B cell (primary cell): ENCODE measurements at regions not wholly inside any gene's neighbourhood (a gene's known extent, or its start where the extent isn't known, plus 50 kb on each side); places are given as distances from the start of the nearest gene placed in this dataset.
A peak's percentile ranks its signal among the peaks of the same experiment; 100 is the strongest.

ENCODE experiments used
- ATAC-seq: fragments of 200-7000 bp; cut with Tn5 transposase; one replicate; pipeline ENCODE4 v1.10.0; 2021; ENCODE audit warnings: low read depth, mild to moderate bottlenecking, moderate number of reproducible peaks, moderate library complexity
- CTCF ChIA-PET: fragments of 350-600 bp; sonication (Branson Sonifier 250); formaldehyde crosslinking; loops from one replicate; lab custom pipeline; 2021; ENCODE audit warnings: antibody characterized with exemption, inconsistent platforms; lab: Charles Lee
- POLR2A ChIA-PET: fragments of 350-600 bp; sonication (Branson Sonifier 250); formaldehyde crosslinking; loops from one replicate; lab custom pipeline; 2021; ENCODE audit warnings: antibody characterized with exemption; lab: Charles Lee
- DNase-seq: peaks from one replicate; pipeline ENCODE4 v3.0.0; 2013
- H2AFZ ChIP-seq: 2 replicates; pipeline ENCODE4 v1.6.1; 2012; ENCODE audit warnings: mild to moderate bottlenecking, low read depth, low read length; ENCODE audit not compliant: insufficient read depth, poor library complexity, severe bottlenecking
- H3K27ac ChIP-seq, 2 donors: 1 replicate in 1 of 2; 2 replicates in 1 of 2; pipeline ENCODE4 v1.5.1; 2012 to 2013; ENCODE audit warnings: low read length in 2 of 2, mild to moderate bottlenecking in 2 of 2, moderate library complexity in 1 of 2
- H3K27me3 ChIP-seq, 4 experiments: fragments of 200-600 bp in 1 of 4; sonication (generic) in 1 of 4; replicated peaks in 1 of 4; 1 replicate in 2 of 4; 2 replicates in 2 of 4; pipeline versions ENCODE4 v1.6.1 to v1.7.0; 2013 to 2016; ENCODE audit warnings: low read length in 3 of 4, mild to moderate bottlenecking in 2 of 4, mixed read lengths in 1 of 4, moderate library complexity in 1 of 4; ENCODE audit not compliant: insufficient read depth in 4 of 4, control insufficient read depth in 3 of 4; ENCODE audit errors: control extremely low read depth in 1 of 4
- H3K36me3 ChIP-seq, 2 experiments: replicated peaks in 1 of 2; 1 replicate in 1 of 2; 2 replicates in 1 of 2; pipeline versions ENCODE4 v1.6.1 to v1.7.1; 2013; ENCODE audit warnings: low read length in 1 of 2; ENCODE audit not compliant: insufficient read depth in 2 of 2, control insufficient read depth in 1 of 2; ENCODE audit errors: control extremely low read depth in 1 of 2, extremely low read depth in 1 of 2
- H3K4me1 ChIP-seq, 2 donors: fragments of 200-600 bp in 1 of 2; sonication (generic) in 1 of 2; 1 replicate in 1 of 2; 2 replicates in 1 of 2; pipeline versions ENCODE4 v1.5.1 to v1.6.1; 2013 to 2017; ENCODE audit warnings: low read length in 2 of 2; ENCODE audit not compliant: control insufficient read depth in 2 of 2, insufficient read depth in 2 of 2
- H3K4me2 ChIP-seq: replicated peaks from 2 replicates; pipeline ENCODE3; 2012; ENCODE audit warnings: mild to moderate bottlenecking, low read depth, low read length; ENCODE audit not compliant: poor library complexity, severe bottlenecking
- H3K4me3 ChIP-seq, 5 experiments: fragments of 200-600 bp in 1 of 5; sonication (generic) in 1 of 5; 1 replicate in 3 of 5; 2 replicates in 2 of 5; pipeline versions ENCODE4 v1.5.1 to v1.7.0; 2011 to 2016; ENCODE audit warnings: low read length in 4 of 5, mild to moderate bottlenecking in 4 of 5, low read depth in 2 of 5, control low read depth in 1 of 5, moderate library complexity in 1 of 5; ENCODE audit not compliant: insufficient read depth in 1 of 5; ENCODE audit errors: control extremely low read depth in 1 of 5, extremely low read depth in 1 of 5
- H3K79me2 ChIP-seq: fragments of 200-600 bp; sonication (generic); one replicate; pipeline ENCODE4 v1.6.0; 2016; ENCODE audit warnings: low read length; ENCODE audit not compliant: control insufficient read depth, insufficient read depth
- H3K9ac ChIP-seq: fragments of 200-600 bp; sonication (generic); 2 replicates; pipeline ENCODE4 v1.6.1; 2017; ENCODE audit warnings: mild to moderate bottlenecking, low read length, moderate library complexity
- H3K9me3 ChIP-seq, 3 donors: one replicate each; pipeline versions ENCODE4 v1.6.1 to v1.7.1; 2013; ENCODE audit warnings: low read length in 2 of 3; ENCODE audit not compliant: control insufficient read depth in 2 of 3, insufficient read depth in 1 of 3; ENCODE audit errors: control extremely low read depth in 1 of 3
- H4K20me1 ChIP-seq: 2 replicates; pipeline ENCODE4 v1.6.0; 2012; ENCODE audit warnings: mild to moderate bottlenecking, low read length; ENCODE audit not compliant: insufficient read depth, control insufficient read depth, poor library complexity, severe bottlenecking
- H3K27ac Mint-ChIP-seq: one replicate; pipeline ENCODE4 v1.8.0; 2021; ENCODE audit warnings: mixed read lengths
- H3K27me3 Mint-ChIP-seq: one replicate; pipeline ENCODE4 v1.8.0; 2021; ENCODE audit warnings: mixed read lengths
- H3K4me1 Mint-ChIP-seq: one replicate; pipeline ENCODE4 v1.8.0; 2021; ENCODE audit warnings: mixed read lengths
- H3K4me3 Mint-ChIP-seq: one replicate; pipeline ENCODE4 v1.8.0; 2021; ENCODE audit warnings: mixed read lengths
- H3K9me3 Mint-ChIP-seq: one replicate; pipeline ENCODE4 v1.8.0; 2022; ENCODE audit warnings: mixed read lengths; ENCODE audit not compliant: insufficient read depth
- EZH2 ChIP-seq: IDR thresholded peaks from 2 replicates; pipeline ENCODE4 v1.6.1; 2012; ENCODE audit warnings: borderline replicate concordance, low read depth, mild to moderate bottlenecking, moderate library complexity, low read length; ENCODE audit not compliant: insufficient read depth, poor library complexity, severe bottlenecking
- WGBS: methylation state at CpG from one replicate; pipeline ENCODE4 v1.1.5; 2013; ENCODE audit warnings: missing lambda C conversion rate; ENCODE audit not compliant: insufficient coverage; 5-methylcytosine and 5-hydroxymethylcytosine counted together
- intact Hi-C: fragments of 100-400 bp; cut with micrococcal nuclease; formaldehyde crosslinking; loops from one replicate; pipeline ENCODE4 v1.10.0; 2022
- TF ChIP-seq, protein P1 (sequence below): fragments of 200-600 bp; IDR thresholded peaks from one replicate; pipeline ENCODE4 v1.8.0; 2022; ENCODE audit warnings: antibody characterized with exemption, mild to moderate bottlenecking

DNA sequence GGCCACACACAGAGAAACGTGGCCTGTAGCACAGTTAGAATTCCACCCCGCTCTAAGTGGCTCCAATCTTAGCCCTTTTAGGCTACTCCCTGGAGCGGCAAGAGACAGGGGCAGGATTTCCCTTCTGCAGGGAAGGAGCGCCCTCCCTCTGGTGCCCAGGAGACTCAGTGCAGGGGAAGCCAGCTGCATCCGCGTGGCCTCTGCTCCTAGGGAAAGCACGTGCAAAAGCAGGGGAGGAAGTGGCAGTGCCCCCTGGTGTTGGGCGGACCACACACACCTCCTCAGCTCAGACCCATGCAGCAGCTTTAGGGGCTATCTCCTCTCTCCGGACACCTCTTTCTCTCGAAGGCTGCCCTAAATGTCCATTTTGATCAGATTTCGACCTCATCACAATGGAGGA, 50.0 kb downstream of the SPRING1 start:
- peak; percentile 63 for DNase-seq
- peak overlapping the region; percentile 46 for H3K4me2 ChIP-seq
- H3K27me3 ChIP-seq, result peaks cover 0 to 8% (median 6%) of the 10 kb centered on the region in 4 experiments
- no peaks in the 10 kb centered on the region for H4K20me1 ChIP-seq
- no peak overlapping the region for H3K9ac ChIP-seq
- H3K27ac ChIP-seq, result no peak overlapping the region
- peak; percentile 85 for ATAC-seq
- H3K4me1 ChIP-seq, result peaks cover 11 to 16% of the 10 kb centered on the region in 2 donors
- ChIA-PET CTCF (interaction anchor here (0.6 to 1.6 kb wide), 7 partner anchors 10 to 690 kb away, joined by 3 to 6 read pairs (median 3); no protein-coding TSS in a partner anchor), POLR2A (interaction anchor here (0.6 kb wide), 1 partner anchor 170 kb away, joined by 5 read pairs; no protein-coding TSS in a partner anchor)
- 34% methylated on average over 10 of the region's 11 CpGs for WGBS
- Mint-ChIP-seq H3K4me3 (peak overlapping the region; percentile 39), H3K27me3 (peaks cover 5% of the 10 kb centered on the region), H3K9me3 (no peaks in the 10 kb centered on the region), H3K27ac (no peak overlapping the region), H3K4me1 (peaks cover 11% of the 10 kb centered on the region)
- H3K79me2 ChIP-seq, result no peaks in the 10 kb centered on the region
- H3K9me3 ChIP-seq, result peaks cover 0 to 13% (median 0%) of the 10 kb centered on the region in 3 donors
- no peak for TF ChIP-seq EZH2
- TF ChIP-seq, protein P1, sequence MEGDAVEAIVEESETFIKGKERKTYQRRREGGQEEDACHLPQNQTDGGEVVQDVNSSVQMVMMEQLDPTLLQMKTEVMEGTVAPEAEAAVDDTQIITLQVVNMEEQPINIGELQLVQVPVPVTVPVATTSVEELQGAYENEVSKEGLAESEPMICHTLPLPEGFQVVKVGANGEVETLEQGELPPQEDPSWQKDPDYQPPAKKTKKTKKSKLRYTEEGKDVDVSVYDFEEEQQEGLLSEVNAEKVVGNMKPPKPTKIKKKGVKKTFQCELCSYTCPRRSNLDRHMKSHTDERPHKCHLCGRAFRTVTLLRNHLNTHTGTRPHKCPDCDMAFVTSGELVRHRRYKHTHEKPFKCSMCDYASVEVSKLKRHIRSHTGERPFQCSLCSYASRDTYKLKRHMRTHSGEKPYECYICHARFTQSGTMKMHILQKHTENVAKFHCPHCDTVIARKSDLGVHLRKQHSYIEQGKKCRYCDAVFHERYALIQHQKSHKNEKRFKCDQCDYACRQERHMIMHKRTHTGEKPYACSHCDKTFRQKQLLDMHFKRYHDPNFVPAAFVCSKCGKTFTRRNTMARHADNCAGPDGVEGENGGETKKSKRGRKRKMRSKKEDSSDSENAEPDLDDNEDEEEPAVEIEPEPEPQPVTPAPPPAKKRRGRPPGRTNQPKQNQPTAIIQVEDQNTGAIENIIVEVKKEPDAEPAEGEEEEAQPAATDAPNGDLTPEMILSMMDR, result peak; percentile 61
- no peaks in the 10 kb centered on the region for H3K36me3 ChIP-seq
- H2AFZ ChIP-seq, result peak overlapping the region; percentile 66
- peak overlapping the region in 1 of 5 experiments; percentile 23 for H3K4me3 ChIP-seq
- intact Hi-C loops, result no loop called here

DNA sequence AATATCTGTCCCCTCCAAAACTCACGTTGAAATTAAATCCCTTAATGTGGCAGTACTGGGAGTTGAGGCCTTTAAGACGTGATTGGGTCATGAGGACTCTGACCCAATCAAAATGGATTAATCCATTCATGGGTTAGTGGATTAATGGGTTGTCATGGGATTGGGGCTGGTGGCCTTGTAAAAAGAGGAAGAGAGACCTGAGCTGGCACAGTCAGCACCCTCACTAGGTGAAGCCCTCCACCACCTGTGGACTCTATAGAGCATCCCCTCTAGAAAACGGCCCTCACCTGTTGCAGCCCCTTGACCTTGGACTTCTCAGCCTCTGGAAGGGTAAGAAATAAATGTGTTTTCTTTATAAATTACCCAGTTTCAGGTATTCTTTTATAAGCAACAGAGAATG, 53.0 kb downstream of the SPRING1 start:
- no peak overlapping the region for H3K4me2 ChIP-seq
- Mint-ChIP-seq H3K27me3 (no peaks in the 10 kb centered on the region), H3K27ac (no peak overlapping the region), H3K9me3 (no peaks in the 10 kb centered on the region), H3K4me1 (peaks cover 4% of the 10 kb centered on the region), H3K4me3 (no peak overlapping the region)
- H3K27ac ChIP-seq, result no peak overlapping the region
- H3K4me3 ChIP-seq, result no peak overlapping the region
- no peaks in the 10 kb centered on the region for H3K79me2 ChIP-seq
- H3K9ac ChIP-seq, result no peak overlapping the region
- no peak for TF ChIP-seq EZH2
- TF ChIP-seq, protein P1, result no peak
- ATAC-seq (no peak), DNase-seq (no peak)
- H3K36me3 ChIP-seq, result no peaks in the 10 kb centered on the region
- intact Hi-C loops, result no loop called here
- no peaks in the 10 kb centered on the region for H3K27me3 ChIP-seq
- H3K4me1 ChIP-seq, result peaks cover 2 to 11% of the 10 kb centered on the region in 2 donors
- peaks cover 0 to 13% (median 0%) of the 10 kb centered on the region in 3 donors for H3K9me3 ChIP-seq
- POLR2A ChIA-PET, result no interaction called here
- no peak overlapping the region for H2AFZ ChIP-seq
- 86% methylated on average over 1 of the region's 3 CpGs for WGBS
- CTCF ChIA-PET, result no interaction called here
- H4K20me1 ChIP-seq, result no peaks in the 10 kb centered on the region
